ENCODE measurements at regions not wholly inside any gene's neighbourhood (a gene's known extent, or its start where the extent isn't known, plus 50 kb on each side); places are given as distances from the start of the nearest gene placed in this dataset.

GRCh38 chr1:117678246-117678977, 72.6 kb downstream of the TENT5C start:
- in situ Hi-C loops (cut with MboI; ENCODE audit: low pct_unique_long_range_greater_than_20kb, low sequenced_read_pairs, unreplicated experiment): no loop called here
- TF ChIP-seq CTCF (IDR thresholded peaks at IDR 0.05; ENCODE audit: extremely low read depth, insufficient read depth, missing control alignments): no peak
- DNase-seq (ENCODE audit: low spot score): no peak

GRCh38 chr1:117679299-117679698, 73.5 kb downstream of the TENT5C start:
- no peak for DNase-seq (ENCODE audit: low spot score)
- in situ Hi-C loops (cut with MboI; ENCODE audit: low pct_unique_long_range_greater_than_20kb, low sequenced_read_pairs, unreplicated experiment): no loop called here
- TF ChIP-seq CTCF (IDR thresholded peaks at IDR 0.05; ENCODE audit: extremely low read depth, insufficient read depth, missing control alignments): no peak

- in situ Hi-C loops (cut with MboI; ENCODE audit: low pct_unique_long_range_greater_than_20kb, low sequenced_read_pairs, unreplicated experiment): no loop called here
- TF ChIP-seq CTCF (IDR thresholded peaks at IDR 0.05; ENCODE audit: extremely low read depth, insufficient read depth, missing control alignments): no peak
- no peak for DNase-seq (ENCODE audit: low spot score)
Observed at GRCh38 chr1:117679868-117680267, 74.0 kb downstream of the TENT5C start.

- in situ Hi-C loops (cut with MboI; ENCODE audit: low pct_unique_long_range_greater_than_20kb, low sequenced_read_pairs, unreplicated experiment): no loop called here
- DNase-seq (ENCODE audit: low spot score): no peak
- no peak for TF ChIP-seq CTCF (IDR thresholded peaks at IDR 0.05; ENCODE audit: extremely low read depth, insufficient read depth, missing control alignments)
Observed at GRCh38 chr1:117680316-117681002, 74.6 kb downstream of the TENT5C start.

- no peak for TF ChIP-seq CTCF (IDR thresholded peaks at IDR 0.05; ENCODE audit: extremely low read depth, insufficient read depth, missing control alignments)
- DNase-seq (ENCODE audit: low spot score): no peak
- in situ Hi-C loops (cut with MboI; ENCODE audit: low pct_unique_long_range_greater_than_20kb, low sequenced_read_pairs, unreplicated experiment): no loop called here
Observed at GRCh38 chr1:117681093-117681900, 75.4 kb downstream of the TENT5C start.

- no peak for TF ChIP-seq CTCF (IDR thresholded peaks at IDR 0.05; ENCODE audit: extremely low read depth, insufficient read depth, missing control alignments)
- no peak for DNase-seq (ENCODE audit: low spot score)
- in situ Hi-C loops (cut with MboI; ENCODE audit: low pct_unique_long_range_greater_than_20kb, low sequenced_read_pairs, unreplicated experiment): no loop called here
Observed at GRCh38 chr1:117681901-117682250, 76.0 kb downstream of the TENT5C start.
